Gastroesophageal sphincter (tissue), 4 donors: ENCODE measurements at regions not wholly inside any gene's neighbourhood (a gene's known extent, or its start where the extent isn't known, plus 50 kb on each side); places are given as distances from the start of the nearest gene placed in this dataset.

Source experiments
- ATAC-seq: fragments of 150-250 bp; one replicate; pipeline ENCODE4 v1.9.1; 2016; ENCODE audit warnings: mild to moderate bottlenecking, moderate library complexity
- H3K27ac ChIP-seq, 4 donors: fragments of 200-600 bp; sonication (generic) in 3 of 4; 1 replicate in 3 of 4; 2 replicates in 1 of 4; pipeline ENCODE4 v1.5.1; 2016 to 2019
- H3K27me3 ChIP-seq: fragments of 200-600 bp; sonication (generic); one replicate; pipeline ENCODE4 v1.5.1; 2019
- H3K36me3 ChIP-seq, 2 donors: fragments of 200-600 bp; sonication (generic); one replicate each; pipeline ENCODE4 v1.5.1; 2019; ENCODE audit warnings: control low read depth in 1 of 2
- H3K4me1 ChIP-seq, 3 donors: fragments of 200-600 bp; sonication (generic); 1 replicate in 2 of 3; 2 replicates in 1 of 3; pipeline ENCODE4 v1.5.1; 2016 to 2019; ENCODE audit warnings: control low read depth in 2 of 3
- H3K4me3 ChIP-seq, 2 donors: fragments of 200-600 bp; sonication (generic); one replicate each; pipeline ENCODE4 v1.5.1; 2019; ENCODE audit warnings: mild to moderate bottlenecking in 1 of 2, moderate library complexity in 1 of 2
- H3K9me3 ChIP-seq, 3 donors: fragments of 200-600 bp; sonication (generic); one replicate each; pipeline ENCODE4 v1.5.1; 2017 to 2019; ENCODE audit warnings: control low read depth in 2 of 3
- CTCF ChIP-seq, 4 experiments: fragments of 200-600 bp in 2 of 4; fragments of 450-650 bp in 2 of 4; sonication (generic) in 1 of 4; IDR thresholded peaks; one replicate each; pipeline ENCODE4 v1.5.1; 2017 to 2019; ENCODE audit warnings: antibody characterized with exemption in 4 of 4, mild to moderate bottlenecking in 2 of 4, moderate library complexity in 2 of 4
- EP300 ChIP-seq: sonication (generic); formaldehyde crosslinking; IDR thresholded peaks from one replicate; pipeline ENCODE4 v1.6.1; 2017; ENCODE audit warnings: antibody characterized with exemption, mild to moderate bottlenecking
- POLR2A ChIP-seq, 2 donors: fragments of 450-650 bp; IDR thresholded peaks; one replicate each; pipeline ENCODE4 v1.6.1; 2017; ENCODE audit warnings: antibody characterized with exemption in 2 of 2, mild to moderate bottlenecking in 2 of 2, moderate library complexity in 1 of 2
- POLR2AphosphoS5 ChIP-seq: sonication (generic); formaldehyde crosslinking; IDR thresholded peaks from one replicate; pipeline ENCODE4 v1.6.1; 2017; ENCODE audit warnings: antibody characterized with exemption
- WGBS, 2 donors: methylation state at CpG; one replicate each; pipeline ENCODE4 v1.1.5; 2018; ENCODE audit warnings: low coverage in 1 of 2; 5-methylcytosine and 5-hydroxymethylcytosine counted together

- H3K4me1 ChIP-seq = peaks cover 0 to 8% (median 3%) of the 10 kb centered on the region in 3 donors
- H3K27ac ChIP-seq = no peak overlapping the region
- H3K27me3 ChIP-seq = no peaks in the 10 kb centered on the region
- TF ChIP-seq POLR2A (IDR thresholded peaks at IDR 0.05) (no peak), POLR2AphosphoS5 (no peak), EP300 (no peak), CTCF (IDR thresholded peaks at IDR 0.05) (no peak)
- no peak overlapping the region for H3K4me3 ChIP-seq
- no peaks in the 10 kb centered on the region for H3K36me3 ChIP-seq
- no peaks in the 10 kb centered on the region for H3K9me3 ChIP-seq
- whole genome bisulfite sequencing, 2 donors = 88% methylated on average over 5 of the region's 5 CpGs
- no peak for ATAC-seq
These were observed 433.5 kb upstream of the CELF2 start for GRCh38 chr10:10584161-10584560.

- peaks cover 0 to 14% (median 3%) of the 10 kb centered on the region in 3 donors for H3K4me1 ChIP-seq
- no peaks in the 10 kb centered on the region for H3K36me3 ChIP-seq
- no peaks in the 10 kb centered on the region for H3K27me3 ChIP-seq
- 59 to 79% methylated on average over 2 to 4 of the region's 5 CpGs for WGBS, 2 donors
- TF ChIP-seq CTCF (IDR thresholded peaks at IDR 0.05) (no peak), POLR2A (IDR thresholded peaks at IDR 0.05) (no peak), POLR2AphosphoS5 (no peak), EP300 (no peak)
- ATAC-seq = no peak
- no peaks in the 10 kb centered on the region for H3K9me3 ChIP-seq
- peak overlapping the region in 1 of 4 donors; percentile 11 for H3K27ac ChIP-seq
- H3K4me3 ChIP-seq = no peak overlapping the region
These were observed 429.8 kb upstream of the CELF2 start for GRCh38 chr10:10587744-10588393.

GRCh38 chr10:10589540-10590303, 427.9 kb upstream of the CELF2 start:
- ATAC-seq = peak; percentile 24
- Histone ChIP-seq H3K27me3 (no peaks in the 10 kb centered on the region), H3K4me3 (no peak overlapping the region), H3K4me1 (peaks cover 0 to 14% (median 3%) of the 10 kb centered on the region in 3 donors), H3K36me3 (no peaks in the 10 kb centered on the region), H3K9me3 (no peaks in the 10 kb centered on the region), H3K27ac (no peak overlapping the region)
- TF ChIP-seq POLR2AphosphoS5 = peak; percentile 43
- TF ChIP-seq POLR2A (IDR thresholded peaks at IDR 0.05) = no peak
- 9% methylated on average over 3 of the region's 4 CpGs; no CpG with 5 or more reads in 1 of the 2 donors for WGBS, 2 donors

- Histone ChIP-seq H3K27ac (peak overlapping the region in 1 of 4 donors; percentile 2), H3K4me1 (peaks cover 0 to 14% (median 3%) of the 10 kb centered on the region in 3 donors), H3K9me3 (no peaks in the 10 kb centered on the region), H3K27me3 (no peaks in the 10 kb centered on the region), H3K4me3 (no peak overlapping the region), H3K36me3 (no peaks in the 10 kb centered on the region)
- peak; percentile 47 for ATAC-seq
- 54 to 71% methylated on average over 8 of the region's 8 CpGs for WGBS, 2 donors
- no peak for TF ChIP-seq EP300
- TF ChIP-seq POLR2AphosphoS5 = peak; percentile 7
These were observed 425.8 kb upstream of the CELF2 start for GRCh38 chr10:10591715-10592341.

GRCh38 chr10:10596256-10596655, 421.4 kb upstream of the CELF2 start:
- Histone ChIP-seq H3K36me3 (no peaks in the 10 kb centered on the region), H3K27me3 (no peaks in the 10 kb centered on the region), H3K9me3 (no peaks in the 10 kb centered on the region), H3K27ac (no peak overlapping the region), H3K4me3 (no peak overlapping the region), H3K4me1 (no peaks in the 10 kb centered on the region)
- 81 to 86% methylated on average over 2 of the region's 2 CpGs for WGBS, 2 donors
- ATAC-seq = no peak
- TF ChIP-seq POLR2AphosphoS5 (no peak), CTCF (IDR thresholded peaks at IDR 0.05) (no peak), EP300 (no peak), POLR2A (IDR thresholded peaks at IDR 0.05) (no peak)
